Mesenchymal stem cell (in vitro differentiated cells and primary cell): ENCODE measurements at regions not wholly inside any gene's neighbourhood (a gene's known extent, or its start where the extent isn't known, plus 50 kb on each side); places are given as distances from the start of the nearest gene placed in this dataset.

Source experiments
- DNase-seq: peaks from one replicate; pipeline ENCODE4 v3.0.0-alpha.2; 2013
- H2AFZ ChIP-seq: one replicate; pipeline ENCODE4 v1.6.1; 2013; ENCODE audit warnings: low read depth, mild to moderate bottlenecking, control low read depth, inconsistent platforms, low read length, moderate library complexity
- H2AK5ac ChIP-seq: 2 replicates; pipeline ENCODE4 v1.6.1; 2013; ENCODE audit warnings: low read length, moderate library complexity, mild to moderate bottlenecking, inconsistent platforms; ENCODE audit not compliant: severe bottlenecking
- H2BK120ac ChIP-seq: one replicate; pipeline ENCODE4 v1.6.1; 2013; ENCODE audit warnings: low read depth, mild to moderate bottlenecking, inconsistent platforms, low read length, moderate library complexity
- H2BK12ac ChIP-seq, 2 experiments: one replicate each; pipeline ENCODE4 v1.6.1; 2013; ENCODE audit warnings: inconsistent platforms in 2 of 2, low read length in 2 of 2, mild to moderate bottlenecking in 2 of 2, moderate library complexity in 2 of 2, control low read depth in 1 of 2
- H2BK15ac ChIP-seq: one replicate; pipeline ENCODE4 v1.6.1; 2013; ENCODE audit warnings: mild to moderate bottlenecking, low read depth, inconsistent platforms; ENCODE audit not compliant: poor library complexity, severe bottlenecking
- H2BK5ac ChIP-seq: 2 replicates; pipeline ENCODE4 v1.6.1; 2013; ENCODE audit warnings: low read depth, mild to moderate bottlenecking, low read length, control low read depth, inconsistent platforms; ENCODE audit not compliant: poor library complexity, severe bottlenecking
- H3K14ac ChIP-seq, 2 experiments: one replicate each; pipeline ENCODE4 v1.6.1; 2013; ENCODE audit warnings: inconsistent platforms in 2 of 2, low read length in 2 of 2, control low read depth in 1 of 2, mild to moderate bottlenecking in 1 of 2, moderate library complexity in 1 of 2
- H3K18ac ChIP-seq, 2 experiments: one replicate each; pipeline ENCODE4 v1.6.1; 2013; ENCODE audit warnings: inconsistent platforms in 2 of 2, low read length in 2 of 2, control low read depth in 1 of 2, low read depth in 1 of 2, mild to moderate bottlenecking in 1 of 2
- H3K23ac ChIP-seq, 2 experiments: one replicate each; pipeline ENCODE4 v1.6.1; 2013; ENCODE audit warnings: inconsistent platforms in 2 of 2, low read length in 2 of 2, mild to moderate bottlenecking in 2 of 2, moderate library complexity in 2 of 2, control low read depth in 1 of 2
- H3K27ac ChIP-seq: 2 replicates; pipeline ENCODE4 v1.5.1; 2013; ENCODE audit warnings: mild to moderate bottlenecking, moderate library complexity, low read length, control low read depth, inconsistent platforms; ENCODE audit not compliant: poor library complexity, severe bottlenecking
- H3K27me3 ChIP-seq, 2 experiments: 2 replicates each; pipeline versions ENCODE4 v1.6.1 to v1.7.0; 2013; ENCODE audit warnings: low read length in 2 of 2, mild to moderate bottlenecking in 2 of 2, moderate library complexity in 2 of 2, control low read depth in 1 of 2, inconsistent platforms in 1 of 2; ENCODE audit not compliant: control insufficient read depth in 1 of 2, insufficient read depth in 1 of 2
- H3K36me3 ChIP-seq, 2 experiments: 2 replicates each; pipeline versions ENCODE4 v1.6.1 to v1.7.0; 2013; ENCODE audit warnings: low read length in 2 of 2, control low read depth in 1 of 2, inconsistent platforms in 1 of 2, low read depth in 1 of 2, mild to moderate bottlenecking in 1 of 2; ENCODE audit not compliant: insufficient read depth in 2 of 2, control insufficient read depth in 1 of 2
- H3K4ac ChIP-seq, 2 experiments: one replicate each; pipeline ENCODE4 v1.6.1; 2013; ENCODE audit warnings: inconsistent platforms in 2 of 2, low read length in 2 of 2, mild to moderate bottlenecking in 2 of 2, moderate library complexity in 2 of 2, control low read depth in 1 of 2, low read depth in 1 of 2
- H3K4me1 ChIP-seq: 2 replicates; pipeline ENCODE4 v1.6.1; 2013; ENCODE audit warnings: low read depth, low read length, control low read depth; ENCODE audit not compliant: control insufficient read depth, insufficient read depth
- H3K4me2 ChIP-seq: 2 replicates; pipeline ENCODE4 v1.6.1; 2013; ENCODE audit warnings: low read length, mild to moderate bottlenecking, inconsistent platforms; ENCODE audit not compliant: poor library complexity, severe bottlenecking
- H3K4me3 ChIP-seq, 2 experiments: 2 replicates each; pipeline versions ENCODE4 v1.5.1 to v1.7.0; 2013; ENCODE audit warnings: low read length in 2 of 2, mild to moderate bottlenecking in 2 of 2, control low read depth in 1 of 2, low read depth in 1 of 2; ENCODE audit not compliant: insufficient read depth in 1 of 2
- H3K79me1 ChIP-seq: replicated peaks from 2 replicates; pipeline ENCODE4 v1.6.1; 2013; ENCODE audit warnings: mild to moderate bottlenecking, control low read depth, low read length, inconsistent platforms; ENCODE audit not compliant: poor library complexity, severe bottlenecking
- H3K9ac ChIP-seq: 2 replicates; pipeline ENCODE4 v1.7.0; 2013; ENCODE audit warnings: mild to moderate bottlenecking, low read length, moderate library complexity
- H3K9me3 ChIP-seq: 2 replicates; pipeline ENCODE4 v1.7.0; 2013; ENCODE audit warnings: mild to moderate bottlenecking, low read length; ENCODE audit not compliant: control insufficient read depth
- H4K8ac ChIP-seq: one replicate; pipeline ENCODE4 v1.6.1; 2013; ENCODE audit warnings: inconsistent platforms, mild to moderate bottlenecking, low read length, moderate library complexity
- H4K91ac ChIP-seq: one replicate; pipeline ENCODE4 v1.6.1; 2013; ENCODE audit warnings: mild to moderate bottlenecking, low read length, inconsistent platforms
- WGBS: methylation state at CpG from one replicate; pipeline ENCODE4 v1.1.7; 2013; ENCODE audit warnings: mixed read lengths; 5-methylcytosine and 5-hydroxymethylcytosine counted together

GRCh38 chr16:13606804-13607203 lies 313.1 kb upstream of the ERCC4 start:
- H3K36me3 ChIP-seq = no peaks in the 10 kb centered on the region
- H4K91ac ChIP-seq = no peak overlapping the region
- peaks cover 7% of the 10 kb centered on the region for H3K9me3 ChIP-seq
- H2BK5ac ChIP-seq = no peak overlapping the region
- H3K9ac ChIP-seq = no peak overlapping the region
- no peak overlapping the region for H2AFZ ChIP-seq
- H3K4me2 ChIP-seq = no peak overlapping the region
- H4K8ac ChIP-seq = no peak overlapping the region
- H3K14ac ChIP-seq = no peak overlapping the region
- H3K23ac ChIP-seq = no peak overlapping the region
- H2BK120ac ChIP-seq = no peak overlapping the region
- no peaks in the 10 kb centered on the region for H3K79me1 ChIP-seq
- no peaks in the 10 kb centered on the region for H3K4me1 ChIP-seq
- no peak overlapping the region for H2BK15ac ChIP-seq
- H3K27me3 ChIP-seq = no peaks in the 10 kb centered on the region
- H3K4ac ChIP-seq = no peak overlapping the region
- no peak for DNase-seq
- H3K18ac ChIP-seq = no peak overlapping the region
- no peak overlapping the region for H3K4me3 ChIP-seq
- H2BK12ac ChIP-seq = no peak overlapping the region
- H3K27ac ChIP-seq = no peak overlapping the region
- no peak overlapping the region for H2AK5ac ChIP-seq
- WGBS = 94% methylated on average over 25 of the region's 25 CpGs

- Histone ChIP-seq H3K4ac (no peak overlapping the region), H4K91ac (no peak overlapping the region), H3K4me2 (no peak overlapping the region), H2BK15ac (no peak overlapping the region), H2BK5ac (no peak overlapping the region), H2BK12ac (no peak overlapping the region), H3K23ac (no peak overlapping the region), H3K4me3 (no peak overlapping the region), H2BK120ac (no peak overlapping the region), H2AFZ (no peak overlapping the region), H3K79me1 (no peaks in the 10 kb centered on the region), H3K36me3 (no peaks in the 10 kb centered on the region), H3K14ac (no peak overlapping the region), H4K8ac (no peak overlapping the region), H3K4me1 (no peaks in the 10 kb centered on the region), H3K9me3 (peaks cover 7% of the 10 kb centered on the region), H3K18ac (no peak overlapping the region), H3K27ac (no peak overlapping the region), H3K9ac (no peak overlapping the region), H2AK5ac (no peak overlapping the region), H3K27me3 (no peaks in the 10 kb centered on the region)
- no peak for DNase-seq
- 95% methylated on average over 17 of the region's 17 CpGs for WGBS
These were observed 312.7 kb upstream of the ERCC4 start for GRCh38 chr16:13607289-13607688.

- Histone ChIP-seq H3K9ac (no peak overlapping the region), H2BK120ac (no peak overlapping the region), H3K18ac (no peak overlapping the region), H3K4me2 (no peak overlapping the region), H3K36me3 (no peaks in the 10 kb centered on the region), H2BK15ac (no peak overlapping the region), H3K14ac (no peak overlapping the region), H2AFZ (no peak overlapping the region), H4K91ac (no peak overlapping the region), H4K8ac (no peak overlapping the region), H3K9me3 (peaks cover 4% of the 10 kb centered on the region), H3K27ac (no peak overlapping the region), H3K4ac (no peak overlapping the region), H3K27me3 (no peaks in the 10 kb centered on the region), H2BK12ac (no peak overlapping the region), H3K4me3 (no peak overlapping the region), H2BK5ac (no peak overlapping the region), H3K4me1 (no peaks in the 10 kb centered on the region), H2AK5ac (no peak overlapping the region), H3K23ac (no peak overlapping the region), H3K79me1 (no peaks in the 10 kb centered on the region)
- WGBS = 45% methylated on average over 7 of the region's 7 CpGs
- DNase-seq = no peak
These were observed 308.4 kb upstream of the ERCC4 start for GRCh38 chr16:13611596-13611995.

- H3K9me3 ChIP-seq = peaks cover 4% of the 10 kb centered on the region
- H3K23ac ChIP-seq = no peak overlapping the region
- no peak overlapping the region for H2BK12ac ChIP-seq
- H3K18ac ChIP-seq = no peak overlapping the region
- no peaks in the 10 kb centered on the region for H3K79me1 ChIP-seq
- H2BK5ac ChIP-seq = no peak overlapping the region
- H2BK15ac ChIP-seq = no peak overlapping the region
- H3K14ac ChIP-seq = no peak overlapping the region
- no peak overlapping the region for H4K8ac ChIP-seq
- H3K27me3 ChIP-seq = no peaks in the 10 kb centered on the region
- H3K9ac ChIP-seq = no peak overlapping the region
- no peak overlapping the region for H3K4me2 ChIP-seq
- H3K4me3 ChIP-seq = no peak overlapping the region
- H3K4ac ChIP-seq = no peak overlapping the region
- no peak overlapping the region for H2AK5ac ChIP-seq
- no peaks in the 10 kb centered on the region for H3K36me3 ChIP-seq
- H3K4me1 ChIP-seq = no peaks in the 10 kb centered on the region
- WGBS = 67% methylated on average over 2 of the region's 4 CpGs
- H2AFZ ChIP-seq = no peak overlapping the region
- no peak overlapping the region for H2BK120ac ChIP-seq
- DNase-seq = no peak
- no peak overlapping the region for H4K91ac ChIP-seq
- no peak overlapping the region for H3K27ac ChIP-seq
These were observed 307.3 kb upstream of the ERCC4 start for GRCh38 chr16:13612623-13613022.
